OCI-LY7 (cell line): ENCODE measurements at regions not wholly inside any gene's neighbourhood (a gene's known extent, or its start where the extent isn't known, plus 50 kb on each side); places are given as distances from the start of the nearest gene placed in this dataset.

Source experiments
- CTCF ChIP-seq: fragments of 200-600 bp; sonication (generic); conservative IDR thresholded peaks from 2 replicates; pipeline ENCODE4 v1.5.1; 2014; ENCODE audit warnings: mild to moderate bottlenecking, antibody characterized with exemption, low read length, moderate library complexity, mixed read lengths
- EZH2phosphoT487 ChIP-seq: fragments of 200-600 bp; sonication (generic); IDR thresholded peaks from 2 replicates; pipeline ENCODE4 v1.6.1; 2018; ENCODE audit warnings: low read depth, borderline replicate concordance, mild to moderate bottlenecking, mixed run types, antibody characterized with exemption, low read length, moderate library complexity, mixed read lengths

DNA sequence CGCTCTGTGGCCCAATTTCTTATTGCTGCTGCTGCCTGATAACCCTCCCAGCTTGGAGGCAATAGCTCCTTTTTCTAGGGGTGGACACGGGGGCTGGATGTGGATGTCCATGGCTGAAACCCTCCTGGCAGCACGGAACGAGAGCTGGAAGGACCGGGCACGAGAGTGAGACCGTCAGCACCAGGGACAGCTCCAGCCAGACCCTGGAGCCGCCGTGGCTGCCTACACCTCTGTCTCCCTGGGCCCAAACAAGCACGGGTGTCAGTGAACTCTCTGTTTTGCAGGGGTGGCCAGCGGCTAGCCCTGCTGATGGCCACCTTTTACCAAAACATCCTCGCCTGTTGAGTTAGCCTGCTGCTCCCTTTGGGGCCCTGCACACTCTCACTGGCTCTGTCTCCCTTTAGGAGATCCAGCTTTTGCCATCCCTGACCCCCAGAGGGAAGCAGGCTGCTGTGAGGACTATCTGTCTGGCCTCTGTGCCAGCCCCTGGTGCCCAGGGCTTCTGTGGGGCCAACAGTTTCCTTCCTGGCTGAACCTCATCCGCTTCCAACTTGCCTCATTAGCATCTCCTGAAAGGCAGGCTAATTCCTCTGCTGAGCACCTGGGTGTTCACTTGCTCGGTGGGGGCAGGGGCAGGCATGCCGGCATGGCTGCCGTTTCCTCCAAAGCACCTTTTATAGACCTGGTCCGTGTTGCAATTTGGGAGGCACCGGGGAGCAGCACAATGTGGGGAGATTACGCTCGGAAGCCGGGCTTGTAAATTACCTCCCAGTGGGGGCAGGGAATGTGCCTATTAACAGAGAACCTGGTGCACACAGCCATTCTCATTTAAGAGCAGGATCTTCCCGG, 118.1 kb downstream of the ENGASE start:
- TF ChIP-seq CTCF (no peak), EZH2phosphoT487 (no peak)
